HCT116 (cell line): ENCODE measurements at regions not wholly inside any gene's neighbourhood (a gene's known extent, or its start where the extent isn't known, plus 50 kb on each side); places are given as distances from the start of the nearest gene placed in this dataset.

ENCODE experiments used
- ATAC-seq: fragments of 200-7000 bp; cut with Tn5 transposase; 2 replicates; pipeline ENCODE4 v1.9.1; 2020; ENCODE audit warnings: mild to moderate bottlenecking, moderate library complexity
- BruUV-seq: library from RNA; stranded (reverse); fragments of 400-500 nt; replicated peaks from 2 replicates; lab custom pipeline; 2021; lab: Mats Ljungman, UMichigan
- CTCF ChIA-PET: fragments of 300-600 bp; sonication (Branson Sonifier 250); formaldehyde crosslinking; loops from one replicate; lab custom pipeline; 2021; ENCODE audit warnings: antibody characterized with exemption; lab: Charles Lee
- POLR2A ChIA-PET: fragments of 300-600, 350-600 bp; sonication (Branson Sonifier 250); formaldehyde crosslinking; loops from one replicate; lab custom pipeline; 2021; ENCODE audit warnings: antibody characterized with exemption; lab: Charles Lee
- RAD21 ChIA-PET, 2 experiments: fragments of 300-600 bp; sonication (Branson Sonifier 250); formaldehyde crosslinking; loops; one replicate each; lab custom pipeline; 2023; ENCODE audit warnings: low total read pairs in 2 of 2; ENCODE audit not compliant: uncharacterized antibody in 2 of 2, unreplicated experiment in 2 of 2, low non-redundant PET in 1 of 2; lab: Charles Lee
- DNase-seq: peaks from one replicate; pipeline ENCODE4 v3.0.0-alpha.2; 2010; ENCODE audit warnings: low read depth, low spot score
- H2AFZ ChIP-seq: fragments of 200-600 bp; shearing (Covaris generic), sonication (generic); 2 replicates; pipeline ENCODE4 v1.6.1; 2017; ENCODE audit warnings: low read depth, mixed run types, mixed read lengths, antibody characterized with exemption, low read length; ENCODE audit not compliant: poor library complexity, severe bottlenecking
- H3K27ac ChIP-seq: 2 replicates; pipeline ENCODE4 v1.5.1; 2012; ENCODE audit warnings: low read depth, low read length
- H3K27me3 ChIP-seq: fragments of 200-600 bp; sonication (generic); 2 replicates; pipeline ENCODE4 v1.6.1; 2016; ENCODE audit warnings: mixed run types, low read length, mixed read lengths; ENCODE audit not compliant: insufficient read depth
- H3K36me3 ChIP-seq, 2 experiments: fragments of 200-500 bp in 1 of 2; fragments of 200-600 bp in 1 of 2; sonication (Bioruptor generic) in 1 of 2; sonication (generic) in 1 of 2; 2 replicates each; pipeline versions ENCODE4 v1.5.1 to v1.6.1; 2014 to 2016; ENCODE audit warnings: low read length in 2 of 2, inconsistent platforms in 1 of 2, mixed read lengths in 1 of 2, mixed run types in 1 of 2; ENCODE audit not compliant: insufficient read depth in 2 of 2, control insufficient read depth in 1 of 2
- H3K4me1 ChIP-seq, 2 experiments: fragments of 200-600 bp in 1 of 2; sonication (generic) in 1 of 2; 2 replicates each; pipeline versions ENCODE4 v1.5.1 to v1.6.1; 2012 to 2017; ENCODE audit warnings: low read length in 2 of 2, inconsistent platforms in 1 of 2, mild to moderate bottlenecking in 1 of 2, mixed read lengths in 1 of 2, mixed run types in 1 of 2, moderate library complexity in 1 of 2; ENCODE audit not compliant: insufficient read depth in 2 of 2, control insufficient read depth in 1 of 2
- H3K4me2 ChIP-seq: fragments of 200-600 bp; sonication (generic); 2 replicates; pipeline ENCODE4 v1.6.1; 2017; ENCODE audit warnings: mixed run types, low read length, mixed read lengths
- H3K4me3 ChIP-seq, 2 experiments: fragments of 200-600 bp in 1 of 2; sonication (generic) in 1 of 2; replicated peaks in 1 of 2; 2 replicates each; pipeline ENCODE4 v1.5.1; 2011 to 2016; ENCODE audit warnings: low read length in 2 of 2, control low read depth in 1 of 2, low read depth in 1 of 2, mild to moderate bottlenecking in 1 of 2, mixed read lengths in 1 of 2, mixed run types in 1 of 2
- H3K79me2 ChIP-seq: fragments of 200-600 bp; sonication (generic); 2 replicates; pipeline ENCODE4 v1.6.1; 2017; ENCODE audit warnings: mild to moderate bottlenecking, mixed run types, low read length, moderate library complexity, mixed read lengths; ENCODE audit not compliant: insufficient read depth
- H3K9ac ChIP-seq: fragments of 200-600 bp; sonication (generic); 2 replicates; pipeline ENCODE4 v1.6.1; 2016; ENCODE audit warnings: low read length, mixed read lengths
- H3K9me2 ChIP-seq: fragments of 200-600 bp; sonication (generic), shearing (Covaris generic); 2 replicates; pipeline ENCODE4 v1.6.1; 2017; ENCODE audit warnings: mixed run types, mild to moderate bottlenecking, moderate library complexity; ENCODE audit not compliant: insufficient read depth
- H3K9me3 ChIP-seq, 2 experiments: fragments of 200-500 bp in 1 of 2; fragments of 200-600 bp in 1 of 2; sonication (Bioruptor generic) in 1 of 2; sonication (generic) in 1 of 2; 2 replicates each; pipeline ENCODE4 v1.6.1; 2014 to 2017; ENCODE audit warnings: low read length in 2 of 2, mixed read lengths in 2 of 2, inconsistent platforms in 1 of 2, low read depth in 1 of 2, mild to moderate bottlenecking in 1 of 2, mixed run types in 1 of 2, moderate library complexity in 1 of 2; ENCODE audit not compliant: control insufficient read depth in 1 of 2, insufficient read depth in 1 of 2
- H4K20me1 ChIP-seq: fragments of 200-600 bp; sonication (generic), shearing (Covaris generic); 2 replicates; pipeline ENCODE4 v1.6.1; 2017; ENCODE audit warnings: mixed run types, mild to moderate bottlenecking, moderate library complexity; ENCODE audit not compliant: insufficient read depth
- ELF1 ChIP-seq: IDR thresholded peaks from 2 replicates; pipeline ENCODE4 v1.6.1; 2012; ENCODE audit warnings: low read depth, borderline replicate concordance
- EZH2 ChIP-seq: fragments of 200-600 bp; sonication (generic); IDR thresholded peaks from 2 replicates; pipeline ENCODE4 v1.6.1; 2017; ENCODE audit warnings: antibody characterized with exemption, mixed run types
- JUND ChIP-seq: IDR thresholded peaks from 2 replicates; pipeline ENCODE4 v1.6.1; 2012
- POLR2A ChIP-seq: IDR thresholded peaks from 2 replicates; pipeline ENCODE4 v1.7.0; 2011; ENCODE audit warnings: borderline replicate concordance; ENCODE audit not compliant: insufficient read depth, insufficient read length; ENCODE audit errors: extremely low read depth
- RAD21 ChIP-seq: IDR thresholded peaks from 2 replicates; pipeline ENCODE4 v1.6.1; 2012; ENCODE audit warnings: low read depth, mild to moderate bottlenecking
- SIN3A ChIP-seq: IDR thresholded peaks from 2 replicates; pipeline ENCODE4 v1.6.1; 2012; ENCODE audit warnings: low read depth
- SRF ChIP-seq: IDR thresholded peaks from 2 replicates; pipeline ENCODE4 v1.6.1; 2012; ENCODE audit warnings: low read depth
- intact Hi-C: fragments of 100-400 bp; cut with micrococcal nuclease; formaldehyde crosslinking; loops from 2 replicates; pipeline ENCODE4 v1.10.0; 2022
- TF ChIP-seq, protein P1 (sequence below): IDR thresholded peaks from 2 replicates; pipeline ENCODE4 v1.6.1; 2012; ENCODE audit warnings: low read depth

DNA sequence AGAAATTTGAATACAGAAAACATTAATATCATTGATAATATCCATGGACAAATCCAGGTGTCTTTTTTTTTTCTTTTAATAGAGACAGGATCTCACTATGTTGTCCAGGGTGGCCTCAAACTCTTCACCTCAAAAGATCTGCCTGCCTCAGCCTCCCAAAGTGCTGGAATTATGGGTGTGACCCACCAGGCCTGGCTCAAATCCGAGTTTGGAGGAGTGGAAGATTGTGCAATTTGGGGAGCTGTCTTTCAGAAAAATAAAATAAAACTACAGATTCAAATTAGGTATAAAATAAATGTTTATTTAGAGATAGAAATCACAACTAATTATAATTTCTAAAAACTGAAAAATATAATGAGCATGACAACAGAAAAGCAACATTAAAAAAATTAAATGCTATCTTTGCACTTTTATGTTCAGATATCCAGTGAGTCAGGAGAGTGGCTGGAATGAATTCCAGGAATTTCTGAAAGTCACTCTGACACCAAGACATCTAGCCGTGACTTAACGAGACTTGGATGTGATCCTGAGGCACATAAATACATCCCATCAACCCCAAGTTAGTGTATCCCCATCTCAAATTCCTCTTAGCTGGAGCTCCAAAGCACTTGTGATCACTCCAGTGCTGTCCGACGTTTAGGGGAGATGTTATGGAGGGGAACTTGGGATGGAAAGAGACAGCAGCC, 128.6 kb upstream of the THY1 start:
- no peak overlapping the region for H3K4me3 ChIP-seq
- H3K27ac ChIP-seq: no peak overlapping the region
- H3K4me1 ChIP-seq: peaks cover 0 to 6% of the 10 kb centered on the region in 2 experiments; a peak in 2 of 4 replicates
- H3K27me3 ChIP-seq: no peaks in the 10 kb centered on the region
- H3K9ac ChIP-seq: no peak overlapping the region
- no peak overlapping the region for H3K4me2 ChIP-seq
- POLR2A ChIA-PET: no interaction called here
- no peaks in the 10 kb centered on the region for H3K36me3 ChIP-seq
- H3K9me3 ChIP-seq: no peaks in the 10 kb centered on the region
- intact Hi-C loops: no loop called here
- H3K9me2 ChIP-seq: no peaks in the 10 kb centered on the region
- ATAC-seq (no peak; the same call in 1 of the 2 replicates), DNase-seq (no peak)
- TF ChIP-seq RAD21: no peak
- TF ChIP-seq JUND: no peak
- TF ChIP-seq SRF: no peak
- TF ChIP-seq, protein P1, sequence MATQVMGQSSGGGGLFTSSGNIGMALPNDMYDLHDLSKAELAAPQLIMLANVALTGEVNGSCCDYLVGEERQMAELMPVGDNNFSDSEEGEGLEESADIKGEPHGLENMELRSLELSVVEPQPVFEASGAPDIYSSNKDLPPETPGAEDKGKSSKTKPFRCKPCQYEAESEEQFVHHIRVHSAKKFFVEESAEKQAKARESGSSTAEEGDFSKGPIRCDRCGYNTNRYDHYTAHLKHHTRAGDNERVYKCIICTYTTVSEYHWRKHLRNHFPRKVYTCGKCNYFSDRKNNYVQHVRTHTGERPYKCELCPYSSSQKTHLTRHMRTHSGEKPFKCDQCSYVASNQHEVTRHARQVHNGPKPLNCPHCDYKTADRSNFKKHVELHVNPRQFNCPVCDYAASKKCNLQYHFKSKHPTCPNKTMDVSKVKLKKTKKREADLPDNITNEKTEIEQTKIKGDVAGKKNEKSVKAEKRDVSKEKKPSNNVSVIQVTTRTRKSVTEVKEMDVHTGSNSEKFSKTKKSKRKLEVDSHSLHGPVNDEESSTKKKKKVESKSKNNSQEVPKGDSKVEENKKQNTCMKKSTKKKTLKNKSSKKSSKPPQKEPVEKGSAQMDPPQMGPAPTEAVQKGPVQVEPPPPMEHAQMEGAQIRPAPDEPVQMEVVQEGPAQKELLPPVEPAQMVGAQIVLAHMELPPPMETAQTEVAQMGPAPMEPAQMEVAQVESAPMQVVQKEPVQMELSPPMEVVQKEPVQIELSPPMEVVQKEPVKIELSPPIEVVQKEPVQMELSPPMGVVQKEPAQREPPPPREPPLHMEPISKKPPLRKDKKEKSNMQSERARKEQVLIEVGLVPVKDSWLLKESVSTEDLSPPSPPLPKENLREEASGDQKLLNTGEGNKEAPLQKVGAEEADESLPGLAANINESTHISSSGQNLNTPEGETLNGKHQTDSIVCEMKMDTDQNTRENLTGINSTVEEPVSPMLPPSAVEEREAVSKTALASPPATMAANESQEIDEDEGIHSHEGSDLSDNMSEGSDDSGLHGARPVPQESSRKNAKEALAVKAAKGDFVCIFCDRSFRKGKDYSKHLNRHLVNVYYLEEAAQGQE: no peak
- TF ChIP-seq ELF1: no peak
- TF ChIP-seq EZH2: no peak
- no peak for TF ChIP-seq SIN3A
- TF ChIP-seq POLR2A: no peak
- no peaks in the 10 kb centered on the region for H4K20me1 ChIP-seq
- H3K79me2 ChIP-seq: no peaks in the 10 kb centered on the region
- no TSS peak for BruUV-seq
- RAD21 ChIA-PET: no interaction called here
- CTCF ChIA-PET: interaction anchor here (3.8 kb wide), 1 partner anchor 17 kb away, joined by 15 read pairs; no protein-coding TSS in a partner anchor
- no peak overlapping the region for H2AFZ ChIP-seq
